Keratinocyte (primary cell): ENCODE measurements at regions not wholly inside any gene's neighbourhood (a gene's known extent, or its start where the extent isn't known, plus 50 kb on each side); places are given as distances from the start of the nearest gene placed in this dataset.
A peak's percentile ranks its signal among the peaks of the same experiment; 100 is the strongest.

ENCODE experiments used
- DNase-seq: peaks from one replicate; pipeline ENCODE4 v3.0.0-alpha.2; 2011; ENCODE audit warnings: low read depth, missing footprints, low spot score
- FAIRE-seq: peaks from 2 replicates; lab custom pipeline; 2011; peaks lifted over from hg19 to GRCh38; lab: Jason Lieb, UNC
- H2AFZ ChIP-seq: 2 replicates; pipeline ENCODE4 v1.6.0; 2012; ENCODE audit warnings: low read length, control low read depth, inconsistent platforms; ENCODE audit not compliant: control insufficient read depth
- H3K27ac ChIP-seq: 2 replicates; pipeline ENCODE4 v1.5.1; 2011; ENCODE audit warnings: low read length; ENCODE audit not compliant: control insufficient read depth, insufficient read depth
- H3K27me3 ChIP-seq: 3 replicates; pipeline ENCODE4 v1.6.0; 2011; ENCODE audit warnings: low read length; ENCODE audit not compliant: control insufficient read depth, insufficient read depth; ENCODE audit errors: extremely low read depth
- H3K36me3 ChIP-seq, 2 experiments: 2 replicates in 1 of 2; 3 replicates in 1 of 2; pipeline ENCODE4 v1.5.1; 2011; ENCODE audit warnings: low read length in 2 of 2, mild to moderate bottlenecking in 1 of 2; ENCODE audit not compliant: control insufficient read depth in 2 of 2, insufficient read depth in 2 of 2; ENCODE audit errors: extremely low read depth in 1 of 2
- H3K4me1 ChIP-seq: 3 replicates; pipeline ENCODE4 v1.5.1; 2011; ENCODE audit warnings: low read length; ENCODE audit not compliant: control insufficient read depth, insufficient read depth; ENCODE audit errors: extremely low read depth
- H3K4me2 ChIP-seq: 3 replicates; pipeline ENCODE4 v1.6.0; 2011; ENCODE audit warnings: low read depth, low read length; ENCODE audit not compliant: control insufficient read depth, insufficient read depth; ENCODE audit errors: extremely low read depth
- H3K4me3 ChIP-seq, 3 experiments: fragments of 200-600 bp in 1 of 3; sonication (generic) in 1 of 3; 2 replicates in 2 of 3; 3 replicates in 1 of 3; pipeline ENCODE4 v1.5.1; 2011 to 2016; ENCODE audit warnings: low read length in 3 of 3, mild to moderate bottlenecking in 3 of 3, control low read depth in 2 of 3, inconsistent platforms in 1 of 3, low read depth in 1 of 3, mixed read lengths in 1 of 3, mixed run types in 1 of 3, moderate library complexity in 1 of 3; ENCODE audit not compliant: control insufficient read depth in 2 of 3, insufficient read depth in 2 of 3; ENCODE audit errors: extremely low read depth in 1 of 3
- H3K79me2 ChIP-seq: 2 replicates; pipeline ENCODE4 v1.6.0; 2012; ENCODE audit warnings: low read length; ENCODE audit not compliant: control insufficient read depth, insufficient read depth
- H3K9ac ChIP-seq: 3 replicates; pipeline ENCODE4 v1.6.0; 2011; ENCODE audit warnings: low read length; ENCODE audit not compliant: control insufficient read depth, insufficient read depth; ENCODE audit errors: extremely low read depth
- H3K9me1 ChIP-seq: 3 replicates; pipeline ENCODE4 v1.6.0; 2011; ENCODE audit warnings: low read length; ENCODE audit not compliant: control insufficient read depth, insufficient read depth; ENCODE audit errors: extremely low read depth
- H3K9me3 ChIP-seq: 2 replicates; pipeline ENCODE4 v1.5.1; 2012; ENCODE audit warnings: low read depth, low read length; ENCODE audit not compliant: control insufficient read depth
- H4K20me1 ChIP-seq: 3 replicates; pipeline ENCODE4 v1.6.0; 2011; ENCODE audit warnings: low read length; ENCODE audit not compliant: control insufficient read depth, insufficient read depth; ENCODE audit errors: extremely low read depth
- CTCF ChIP-seq, 3 experiments: IDR thresholded peaks in 1 of 3; conservative IDR thresholded peaks in 1 of 3; optimal IDR thresholded peaks in 1 of 3; 2 replicates in 2 of 3; 3 replicates in 1 of 3; pipeline versions ENCODE3 to v1.5.1; 2011; ENCODE audit warnings: low read length in 3 of 3, mild to moderate bottlenecking in 3 of 3, moderate library complexity in 2 of 3, control low read depth in 1 of 3, inconsistent platforms in 1 of 3; ENCODE audit not compliant: insufficient read depth in 2 of 3; ENCODE audit errors: extremely low read depth in 1 of 3
- EZH2 ChIP-seq: IDR thresholded peaks from one replicate; pipeline ENCODE4 v1.6.1; 2012; ENCODE audit warnings: inconsistent platforms, mild to moderate bottlenecking, low read length, moderate library complexity
- dilution Hi-C: fragments of 300-500 bp; cut with MboI; formaldehyde crosslinking; loops from one replicate; pipeline ENCODE4 v1.7.0; 2020; ENCODE audit warnings: low sequenced_read_pairs; ENCODE audit not compliant: extremely low pct_ligation_motif_present

DNA sequence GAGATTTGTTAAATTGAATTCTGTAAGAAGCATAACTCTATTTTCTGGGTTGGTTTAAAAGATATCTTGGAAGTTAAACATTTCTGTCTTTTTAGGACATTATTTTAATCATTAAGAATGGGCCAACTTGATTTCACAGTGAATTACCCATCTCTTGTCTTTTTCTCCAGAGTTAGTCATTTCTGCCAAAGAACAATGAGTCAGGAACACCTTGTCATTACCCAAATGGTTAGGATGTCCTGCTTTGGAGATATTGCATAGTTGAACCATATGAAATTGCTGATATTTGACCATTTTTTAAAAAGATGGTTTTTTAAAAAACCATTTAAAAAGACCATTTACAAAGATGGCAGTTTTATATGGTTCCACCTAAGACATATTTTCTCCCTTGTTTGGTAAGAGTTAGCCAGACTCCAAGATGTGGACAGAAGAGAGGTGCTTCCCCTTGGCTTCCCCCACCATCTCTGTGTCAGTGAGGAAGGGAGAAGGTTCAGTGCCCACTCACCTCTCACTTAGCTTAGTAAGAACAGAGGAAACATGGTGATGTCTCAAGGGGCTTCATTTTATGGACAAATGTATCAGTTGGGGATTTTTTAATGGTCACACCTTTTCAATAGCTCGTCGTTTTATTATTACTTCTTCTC, 103.0 kb downstream of the PCSK1 start:
- Histone ChIP-seq H3K27me3 (no peaks in the 10 kb centered on the region), H3K36me3 (no peaks in the 10 kb centered on the region), H3K4me2 (no peak overlapping the region), H3K4me1 (peaks cover 1% of the 10 kb centered on the region), H3K9me3 (no peaks in the 10 kb centered on the region), H2AFZ (no peak overlapping the region), H3K4me3 (no peak overlapping the region), H3K9me1 (no peaks in the 10 kb centered on the region), H3K27ac (no peak overlapping the region), H3K9ac (no peak overlapping the region), H4K20me1 (no peaks in the 10 kb centered on the region), H3K79me2 (no peaks in the 10 kb centered on the region)
- dilution Hi-C loops = no loop called here
- DNase-seq (no peak), FAIRE-seq (peak; percentile 29)
- no peak for TF ChIP-seq CTCF (optimal IDR thresholded peaks at IDR 0.05 in 1 of 3, IDR thresholded peaks at IDR 0.05 in 1 of 3, conservative IDR thresholded peaks at IDR 0.05 in 1 of 3; ENCODE audit: extremely low read depth in 1 of 3, insufficient read depth in 2 of 3, low read length in 3 of 3)
- no peak for TF ChIP-seq EZH2

DNA sequence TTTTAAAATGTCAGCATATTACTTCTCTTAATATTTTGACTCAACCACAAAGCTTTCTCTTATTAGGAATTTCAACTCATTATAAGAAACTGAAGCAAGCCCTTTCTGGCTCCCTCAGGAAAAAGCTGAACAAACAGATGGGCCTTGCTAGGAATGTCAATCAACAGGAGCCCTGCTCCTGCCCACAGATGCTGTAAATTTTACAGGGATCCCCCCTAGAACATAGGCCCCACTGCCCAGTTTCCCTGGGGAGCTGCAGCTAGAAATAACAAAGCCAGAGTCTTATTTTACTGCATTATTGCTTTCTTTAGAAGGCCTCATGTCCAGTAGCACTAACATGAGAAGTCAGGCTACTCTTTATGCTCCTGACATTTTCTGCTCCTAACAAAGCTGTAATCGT, 103.8 kb downstream of the PCSK1 start:
- H3K4me2 ChIP-seq = no peak overlapping the region
- no peaks in the 10 kb centered on the region for H4K20me1 ChIP-seq
- no peaks in the 10 kb centered on the region for H3K27me3 ChIP-seq
- FAIRE-seq (no peak), DNase-seq (no peak)
- no peak overlapping the region for H2AFZ ChIP-seq
- TF ChIP-seq CTCF (optimal IDR thresholded peaks at IDR 0.05 in 1 of 3, IDR thresholded peaks at IDR 0.05 in 1 of 3, conservative IDR thresholded peaks at IDR 0.05 in 1 of 3; ENCODE audit: extremely low read depth in 1 of 3, insufficient read depth in 2 of 3, low read length in 3 of 3) = no peak
- TF ChIP-seq EZH2 = no peak
- peaks cover 8% of the 10 kb centered on the region for H3K4me1 ChIP-seq
- H3K9me3 ChIP-seq = no peaks in the 10 kb centered on the region
- H3K9me1 ChIP-seq = no peaks in the 10 kb centered on the region
- no peak overlapping the region for H3K4me3 ChIP-seq
- no peak overlapping the region for H3K9ac ChIP-seq
- H3K36me3 ChIP-seq = no peaks in the 10 kb centered on the region
- dilution Hi-C loops = no loop called here
- H3K27ac ChIP-seq = no peak overlapping the region
- H3K79me2 ChIP-seq = no peaks in the 10 kb centered on the region
